ENCODE measurements at regions not wholly inside any gene's neighbourhood (a gene's known extent, or its start where the extent isn't known, plus 50 kb on each side); places are given as distances from the start of the nearest gene placed in this dataset.

- TF ChIP-seq CTCF (IDR thresholded peaks at IDR 0.05): no peak
- Histone ChIP-seq H3K4me3 (ENCODE audit: low read depth in 1 of 2, low read length in 1 of 2) (no peak overlapping the region), H3K27me3 (no peaks in the 10 kb centered on the region), H3K36me3 (no peaks in the 10 kb centered on the region), H3K9me3 (no peaks in the 10 kb centered on the region), H3K4me1 (ENCODE audit: control insufficient read depth in 1 of 2, insufficient read depth in 1 of 2, low read depth in 1 of 2, low read length in 1 of 2) (no peaks in the 10 kb centered on the region), H3K27ac (no peak overlapping the region)
These were observed 1022.5 kb upstream of the ADGRL2 start for GRCh38 chr1:80778094-80778840.

GRCh38 chr1:80776266-80776665 is 1024.5 kb upstream of the ADGRL2 start:
- Histone ChIP-seq H3K9me3 (no peaks in the 10 kb centered on the region), H3K36me3 (no peaks in the 10 kb centered on the region), H3K27ac (no peak overlapping the region), H3K27me3 (no peaks in the 10 kb centered on the region), H3K4me3 (ENCODE audit: low read depth in 1 of 2, low read length in 1 of 2) (no peak overlapping the region), H3K4me1 (ENCODE audit: control insufficient read depth in 1 of 2, insufficient read depth in 1 of 2, low read depth in 1 of 2, low read length in 1 of 2) (no peaks in the 10 kb centered on the region)
- no peak for TF ChIP-seq CTCF (IDR thresholded peaks at IDR 0.05)

- no peak overlapping the region for H3K27ac ChIP-seq
- no peak for TF ChIP-seq CTCF (IDR thresholded peaks at IDR 0.05)
- H3K36me3 ChIP-seq: no peaks in the 10 kb centered on the region
- H3K27me3 ChIP-seq: no peaks in the 10 kb centered on the region
- H3K4me3 ChIP-seq (ENCODE audit: low read depth in 1 of 2, low read length in 1 of 2): no peak overlapping the region
- H3K9me3 ChIP-seq: no peaks in the 10 kb centered on the region
- H3K4me1 ChIP-seq (ENCODE audit: control insufficient read depth in 1 of 2, insufficient read depth in 1 of 2, low read depth in 1 of 2, low read length in 1 of 2): no peaks in the 10 kb centered on the region
These were observed 1031.5 kb upstream of the ADGRL2 start for GRCh38 chr1:80769208-80769750.

GRCh38 chr1:80767711-80768110 is 1033.0 kb upstream of the ADGRL2 start:
- Histone ChIP-seq H3K27me3 (no peaks in the 10 kb centered on the region), H3K4me3 (ENCODE audit: low read depth in 1 of 2, low read length in 1 of 2) (no peak overlapping the region), H3K4me1 (ENCODE audit: control insufficient read depth in 1 of 2, insufficient read depth in 1 of 2, low read depth in 1 of 2, low read length in 1 of 2) (no peaks in the 10 kb centered on the region), H3K36me3 (no peaks in the 10 kb centered on the region), H3K27ac (no peak overlapping the region), H3K9me3 (no peaks in the 10 kb centered on the region)
- no peak for TF ChIP-seq CTCF (IDR thresholded peaks at IDR 0.05)

GRCh38 chr1:80759354-80759753 is 1041.4 kb upstream of the ADGRL2 start:
- no peak for TF ChIP-seq CTCF (IDR thresholded peaks at IDR 0.05)
- Histone ChIP-seq H3K9me3 (peaks cover 3% of the 10 kb centered on the region), H3K4me1 (ENCODE audit: control insufficient read depth in 1 of 2, insufficient read depth in 1 of 2, low read depth in 1 of 2, low read length in 1 of 2) (no peaks in the 10 kb centered on the region), H3K27me3 (no peaks in the 10 kb centered on the region), H3K27ac (no peak overlapping the region), H3K4me3 (ENCODE audit: low read depth in 1 of 2, low read length in 1 of 2) (no peak overlapping the region), H3K36me3 (no peaks in the 10 kb centered on the region)

Measured in neutrophil (primary cell).